ENCODE measurements at regions not wholly inside any gene's neighbourhood (a gene's known extent, or its start where the extent isn't known, plus 50 kb on each side); places are given as distances from the start of the nearest gene placed in this dataset.

DNA sequence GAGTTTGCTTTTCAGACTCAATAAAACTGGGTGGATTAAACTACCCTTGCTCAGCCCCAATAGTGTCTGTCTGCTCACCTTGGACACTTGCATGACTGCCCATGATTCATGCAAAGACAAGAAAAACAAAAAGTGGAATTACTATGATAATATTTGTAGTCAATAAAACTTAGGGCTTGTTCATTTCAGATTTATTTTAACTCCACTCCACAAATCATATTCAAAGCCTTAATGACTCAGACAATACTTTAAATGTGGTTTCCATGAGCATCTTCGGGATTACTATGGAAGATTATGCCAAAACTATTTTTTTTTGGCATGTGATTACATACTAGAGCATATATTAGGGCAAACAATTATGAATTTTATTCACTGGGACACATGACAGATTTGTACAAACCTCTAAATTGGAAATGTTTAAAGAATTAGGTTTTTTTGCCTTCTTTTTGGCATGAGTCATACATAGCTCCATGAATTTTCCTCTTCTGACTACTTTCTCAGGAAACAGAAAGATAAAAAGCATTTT lies 468.9 kb downstream of the ACTL7B start:
- H3K9me3 Mint-ChIP-seq: peaks cover 4% of the 10 kb centered on the region
- H3K36me3 Mint-ChIP-seq (ENCODE audit: low read depth): no peaks in the 10 kb centered on the region

DNA sequence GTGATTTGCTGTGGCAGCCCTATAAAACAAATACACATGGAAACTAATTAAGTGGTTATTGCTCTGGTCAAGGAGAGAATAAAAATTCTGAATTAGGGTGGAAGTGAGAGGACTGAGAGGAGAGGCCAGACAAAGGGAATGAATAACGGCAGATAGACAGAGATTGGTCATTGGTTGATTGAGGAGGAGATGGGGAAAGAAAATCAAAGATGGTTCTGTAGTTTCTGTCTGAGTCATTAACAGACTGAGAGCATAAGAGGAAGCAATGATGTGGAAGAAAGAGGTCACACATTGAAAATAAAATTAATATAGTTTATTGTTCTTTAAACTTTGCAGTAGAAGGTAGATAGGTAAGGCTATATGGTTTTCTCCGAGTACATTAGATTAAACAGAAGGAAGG lies 469.8 kb downstream of the ACTL7B start:
- DNase-seq (ENCODE audit: low spot score): no peak
- intact Hi-C loops (cut with micrococcal nuclease): no loop called here
- peaks cover 3% of the 10 kb centered on the region for H3K4me1 Mint-ChIP-seq (ENCODE audit: low read depth)

More for the DNA sequence above, 468.9 kb downstream of the ACTL7B start:
- intact Hi-C loops (cut with micrococcal nuclease): no loop called here
- H3K4me3 Mint-ChIP-seq (ENCODE audit: low read depth): no peak overlapping the region
- H3K4me1 Mint-ChIP-seq (ENCODE audit: low read depth): peaks cover 3% of the 10 kb centered on the region
- DNase-seq (ENCODE audit: low spot score): no peak
- no peak overlapping the region for H3K27ac Mint-ChIP-seq
- no peaks in the 10 kb centered on the region for H3K27me3 Mint-ChIP-seq (ENCODE audit: low read depth)

DNA sequence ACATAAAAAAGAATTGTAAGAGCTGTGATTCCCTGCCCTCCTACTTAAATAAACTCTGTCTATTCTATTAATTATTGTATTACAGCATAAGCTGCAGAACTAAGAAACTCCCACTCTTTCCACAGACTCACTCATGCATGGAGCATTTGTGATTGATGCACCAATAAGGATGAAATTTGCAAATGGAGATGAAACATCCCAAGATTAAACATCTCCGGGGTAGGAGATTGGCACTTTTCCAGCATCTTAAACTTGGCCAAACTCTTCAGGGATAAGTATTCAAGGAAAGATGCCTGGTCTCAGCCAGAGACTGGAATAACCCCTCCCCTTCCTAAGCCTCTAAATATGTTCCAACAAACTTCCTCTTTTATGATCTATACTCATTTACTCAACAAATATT lies 472.0 kb downstream of the ACTL7B start:
- no peak overlapping the region for H3K27ac Mint-ChIP-seq
- no peak for DNase-seq (ENCODE audit: low spot score)
- no peak overlapping the region for H3K4me3 Mint-ChIP-seq (ENCODE audit: low read depth)
- peaks cover 4% of the 10 kb centered on the region for H3K9me3 Mint-ChIP-seq
- intact Hi-C loops (cut with micrococcal nuclease): no loop called here
- H3K27me3 Mint-ChIP-seq (ENCODE audit: low read depth): no peaks in the 10 kb centered on the region
- H3K36me3 Mint-ChIP-seq (ENCODE audit: low read depth): no peaks in the 10 kb centered on the region
- H3K4me1 Mint-ChIP-seq (ENCODE audit: low read depth): no peaks in the 10 kb centered on the region

More for the DNA sequence above, 469.8 kb downstream of the ACTL7B start:
- no peaks in the 10 kb centered on the region for H3K36me3 Mint-ChIP-seq (ENCODE audit: low read depth)
- no peak overlapping the region for H3K27ac Mint-ChIP-seq
- H3K4me3 Mint-ChIP-seq (ENCODE audit: low read depth): no peak overlapping the region
- H3K27me3 Mint-ChIP-seq (ENCODE audit: low read depth): no peaks in the 10 kb centered on the region
- H3K9me3 Mint-ChIP-seq: peaks cover 4% of the 10 kb centered on the region

DNA sequence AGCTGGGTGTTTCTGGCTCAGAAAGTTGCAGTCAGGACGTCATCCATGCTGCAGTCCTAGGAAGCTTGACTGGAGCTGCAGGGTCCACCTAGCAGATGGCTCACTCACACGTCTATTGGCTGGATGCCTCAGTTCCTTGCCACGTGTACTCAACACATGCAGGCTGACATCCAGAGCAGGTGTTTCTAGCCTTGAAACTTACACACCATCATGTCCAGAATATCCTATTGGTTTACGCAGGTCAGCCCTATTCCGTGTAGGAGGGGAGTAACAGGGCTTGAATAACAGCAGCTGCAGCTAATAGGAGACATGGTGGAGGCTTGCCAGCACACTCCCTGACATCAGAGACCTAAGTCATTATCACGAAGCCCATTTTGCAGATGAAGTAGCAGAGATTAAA lies 473.5 kb downstream of the ACTL7B start:
- intact Hi-C loops (cut with micrococcal nuclease): no loop called here
- no peak for DNase-seq (ENCODE audit: low spot score)
- H3K27me3 Mint-ChIP-seq (ENCODE audit: low read depth): no peaks in the 10 kb centered on the region
- H3K27ac Mint-ChIP-seq: no peak overlapping the region
- no peak overlapping the region for H3K4me3 Mint-ChIP-seq (ENCODE audit: low read depth)
- no peaks in the 10 kb centered on the region for H3K4me1 Mint-ChIP-seq (ENCODE audit: low read depth)
- no peaks in the 10 kb centered on the region for H3K36me3 Mint-ChIP-seq (ENCODE audit: low read depth)
- peaks cover 4% of the 10 kb centered on the region for H3K9me3 Mint-ChIP-seq

DNA sequence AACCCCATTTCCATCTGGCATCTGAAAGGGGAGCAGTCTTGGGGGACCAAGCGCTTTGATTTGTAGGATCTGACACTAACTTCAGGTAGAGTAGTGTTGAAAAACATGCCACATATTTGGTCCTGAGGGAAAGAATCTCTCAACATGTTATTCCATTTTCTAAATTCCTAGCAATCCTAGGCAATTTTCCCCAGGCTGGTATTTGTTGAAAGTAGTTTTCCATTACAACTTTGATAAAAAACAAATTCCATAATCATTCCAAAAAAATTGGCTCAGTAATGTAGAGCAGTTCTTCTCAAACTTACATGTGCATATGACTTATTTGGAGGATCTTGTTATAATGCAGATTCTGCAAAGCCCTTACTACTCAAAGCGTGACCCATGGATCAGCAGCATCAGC lies 477.9 kb downstream of the ACTL7B start:
- H3K36me3 Mint-ChIP-seq (ENCODE audit: low read depth): no peaks in the 10 kb centered on the region
- DNase-seq (ENCODE audit: low spot score): no peak
- peaks cover 10% of the 10 kb centered on the region for H3K9me3 Mint-ChIP-seq
- no peaks in the 10 kb centered on the region for H3K27me3 Mint-ChIP-seq (ENCODE audit: low read depth)
- no peaks in the 10 kb centered on the region for H3K4me1 Mint-ChIP-seq (ENCODE audit: low read depth)
- no peak overlapping the region for H3K27ac Mint-ChIP-seq
- intact Hi-C loops (cut with micrococcal nuclease): no loop called here
- H3K4me3 Mint-ChIP-seq (ENCODE audit: low read depth): no peak overlapping the region

DNA sequence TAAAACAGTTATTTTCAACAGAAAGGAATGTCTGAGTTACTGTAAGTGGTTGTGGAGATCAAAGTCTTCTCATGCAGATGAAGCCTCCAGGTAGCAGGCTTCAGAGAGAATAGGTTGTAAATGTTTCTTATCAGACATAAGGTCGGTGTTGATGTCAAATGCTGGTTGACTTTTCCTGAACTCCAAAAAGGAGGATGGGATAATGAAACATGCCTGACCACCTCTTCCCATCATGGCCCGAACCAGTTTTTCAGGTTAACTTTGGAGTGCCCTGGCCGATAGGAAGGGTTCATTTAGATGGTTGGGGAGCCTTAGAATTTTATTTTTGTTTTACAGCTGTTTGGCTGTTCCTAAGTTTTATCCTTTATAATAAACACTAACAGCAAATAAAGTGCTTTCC lies 478.4 kb downstream of the ACTL7B start:
- H3K4me3 Mint-ChIP-seq (ENCODE audit: low read depth): no peak overlapping the region
- no peak for DNase-seq (ENCODE audit: low spot score)
- no peaks in the 10 kb centered on the region for H3K27me3 Mint-ChIP-seq (ENCODE audit: low read depth)
- H3K9me3 Mint-ChIP-seq: peaks cover 15% of the 10 kb centered on the region
- intact Hi-C loops (cut with micrococcal nuclease): no loop called here
- no peak overlapping the region for H3K27ac Mint-ChIP-seq
- H3K4me1 Mint-ChIP-seq (ENCODE audit: low read depth): no peaks in the 10 kb centered on the region
- no peaks in the 10 kb centered on the region for H3K36me3 Mint-ChIP-seq (ENCODE audit: low read depth)

DNA sequence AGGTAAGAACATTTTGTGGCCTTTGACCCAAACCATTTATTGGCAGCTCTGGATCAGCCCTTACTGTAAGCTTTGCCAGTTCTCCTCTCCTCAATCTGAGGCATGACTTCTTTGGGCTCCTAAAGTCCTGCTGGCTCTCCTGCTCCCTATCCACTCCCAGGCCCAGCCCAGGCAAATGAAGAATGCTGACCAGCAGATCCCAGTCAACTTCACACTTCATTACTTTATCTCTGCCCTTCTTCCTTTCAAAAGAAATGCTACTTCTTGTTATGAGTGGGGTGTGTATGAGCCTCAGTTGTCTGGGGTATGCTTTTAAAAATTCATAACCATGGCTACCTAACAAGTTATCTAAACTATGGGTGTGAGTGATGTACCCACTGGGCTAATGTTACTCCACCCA lies 479.6 kb downstream of the ACTL7B start:
- DNase-seq (ENCODE audit: low spot score): no peak
- Mint-ChIP-seq H3K27ac (no peak overlapping the region), H3K36me3 (ENCODE audit: low read depth) (no peaks in the 10 kb centered on the region), H3K27me3 (ENCODE audit: low read depth) (no peaks in the 10 kb centered on the region), H3K9me3 (peaks cover 27% of the 10 kb centered on the region), H3K4me1 (ENCODE audit: low read depth) (no peaks in the 10 kb centered on the region), H3K4me3 (ENCODE audit: low read depth) (no peak overlapping the region)
- intact Hi-C loops (cut with micrococcal nuclease): no loop called here

DNA sequence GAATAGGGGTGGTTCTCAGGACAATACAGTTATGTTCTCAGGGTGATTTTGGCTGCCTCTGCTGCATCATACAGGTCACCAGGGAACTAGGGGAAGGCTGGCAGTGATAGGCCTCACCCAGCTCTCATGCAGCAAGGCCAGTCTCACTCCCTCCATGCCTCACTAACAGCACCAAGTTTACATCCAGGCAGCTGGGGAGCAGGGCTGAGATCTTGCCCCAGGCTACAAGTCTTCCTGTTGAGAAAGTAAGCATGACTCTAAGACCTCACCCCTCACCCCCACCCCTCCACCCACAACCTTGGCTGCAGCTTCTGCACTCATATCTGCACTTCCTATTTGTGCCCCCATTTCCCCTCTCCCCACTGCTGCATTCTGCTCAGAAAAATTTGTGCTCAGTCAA lies 481.2 kb downstream of the ACTL7B start:
- Mint-ChIP-seq H3K27me3 (ENCODE audit: low read depth) (no peaks in the 10 kb centered on the region), H3K4me3 (ENCODE audit: low read depth) (no peak overlapping the region), H3K36me3 (ENCODE audit: low read depth) (no peaks in the 10 kb centered on the region), H3K27ac (no peak overlapping the region), H3K9me3 (peaks cover 27% of the 10 kb centered on the region), H3K4me1 (ENCODE audit: low read depth) (no peaks in the 10 kb centered on the region)
- intact Hi-C loops (cut with micrococcal nuclease): no loop called here
- DNase-seq (ENCODE audit: low spot score): no peak

DNA sequence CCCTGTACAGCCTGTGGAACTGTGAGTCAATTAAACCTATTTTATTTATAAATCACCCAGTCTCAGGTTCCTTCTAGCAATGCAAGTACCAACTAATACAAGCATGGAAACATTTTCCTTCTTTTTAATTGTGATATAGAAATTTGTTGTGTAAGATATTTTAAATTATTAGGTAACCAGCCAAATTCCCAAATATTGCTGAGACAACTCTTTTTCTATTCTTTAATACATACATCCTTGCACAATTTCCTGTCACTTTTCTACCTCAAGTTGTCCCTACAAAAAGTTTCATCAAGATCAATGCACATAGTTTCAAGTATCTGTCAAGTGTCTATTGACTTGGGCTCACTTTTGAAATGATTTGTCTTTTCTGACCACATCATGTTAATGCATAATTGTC lies 488.6 kb downstream of the ACTL7B start:
- no peak overlapping the region for H3K4me3 Mint-ChIP-seq (ENCODE audit: low read depth)
- intact Hi-C loops (cut with micrococcal nuclease): no loop called here
- H3K27me3 Mint-ChIP-seq (ENCODE audit: low read depth): no peaks in the 10 kb centered on the region
- no peak for DNase-seq (ENCODE audit: low spot score)
- no peaks in the 10 kb centered on the region for H3K4me1 Mint-ChIP-seq (ENCODE audit: low read depth)
- H3K9me3 Mint-ChIP-seq: peaks cover 26% of the 10 kb centered on the region
- H3K27ac Mint-ChIP-seq: no peak overlapping the region
- H3K36me3 Mint-ChIP-seq (ENCODE audit: low read depth): no peaks in the 10 kb centered on the region

DNA sequence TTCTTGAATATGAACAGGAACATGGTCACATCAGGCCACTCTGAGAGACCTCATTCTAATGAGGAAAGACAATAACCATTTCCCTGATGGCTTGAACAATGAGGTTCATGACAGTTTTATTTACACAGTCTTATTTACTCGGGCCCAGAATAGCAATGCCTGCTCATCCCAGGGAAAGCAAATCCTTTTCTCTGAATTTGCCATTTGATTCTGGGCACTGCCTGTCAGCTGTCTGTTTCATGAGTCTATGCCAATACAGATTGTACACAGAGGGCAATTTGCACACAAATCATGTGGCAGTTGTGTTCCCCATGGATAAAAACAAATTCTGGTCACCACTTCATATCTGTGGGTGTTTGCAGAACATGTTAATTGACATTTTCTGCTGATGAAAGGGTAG lies 492.5 kb downstream of the ACTL7B start:
- H3K27ac Mint-ChIP-seq: no peak overlapping the region
- H3K4me3 Mint-ChIP-seq (ENCODE audit: low read depth): no peak overlapping the region

DNA sequence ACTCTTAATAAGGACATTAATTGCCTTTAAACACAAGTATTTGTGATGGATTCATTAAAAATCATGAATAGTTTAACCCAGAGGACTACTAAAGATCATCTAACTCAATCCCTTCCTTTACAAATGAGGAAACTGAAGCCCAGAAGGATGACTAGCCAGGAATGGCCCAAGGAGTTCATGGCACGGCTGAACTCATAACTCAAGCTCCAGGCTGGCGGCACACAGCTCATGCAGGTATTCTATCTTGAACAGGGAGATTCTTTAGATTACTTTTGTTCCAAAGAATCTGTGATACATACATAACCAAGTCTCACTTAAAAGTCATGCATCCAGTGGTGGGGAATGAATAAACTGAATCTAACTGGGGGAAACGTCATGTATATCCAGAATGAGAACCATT lies 495.5 kb downstream of the ACTL7B start:
- Mint-ChIP-seq H3K36me3 (ENCODE audit: low read depth) (no peaks in the 10 kb centered on the region), H3K27me3 (ENCODE audit: low read depth) (no peaks in the 10 kb centered on the region), H3K4me1 (ENCODE audit: low read depth) (no peaks in the 10 kb centered on the region), H3K9me3 (peaks cover 6% of the 10 kb centered on the region), H3K4me3 (ENCODE audit: low read depth) (no peak overlapping the region), H3K27ac (no peak overlapping the region)
- intact Hi-C loops (cut with micrococcal nuclease): no loop called here
- DNase-seq (ENCODE audit: low spot score): no peak

More for the DNA sequence above, 492.5 kb downstream of the ACTL7B start:
- Mint-ChIP-seq H3K9me3 (peaks cover 12% of the 10 kb centered on the region), H3K27me3 (ENCODE audit: low read depth) (no peaks in the 10 kb centered on the region), H3K4me1 (ENCODE audit: low read depth) (no peaks in the 10 kb centered on the region), H3K36me3 (ENCODE audit: low read depth) (no peaks in the 10 kb centered on the region)
- DNase-seq (ENCODE audit: low spot score): no peak
- intact Hi-C loops (cut with micrococcal nuclease): no loop called here

DNA sequence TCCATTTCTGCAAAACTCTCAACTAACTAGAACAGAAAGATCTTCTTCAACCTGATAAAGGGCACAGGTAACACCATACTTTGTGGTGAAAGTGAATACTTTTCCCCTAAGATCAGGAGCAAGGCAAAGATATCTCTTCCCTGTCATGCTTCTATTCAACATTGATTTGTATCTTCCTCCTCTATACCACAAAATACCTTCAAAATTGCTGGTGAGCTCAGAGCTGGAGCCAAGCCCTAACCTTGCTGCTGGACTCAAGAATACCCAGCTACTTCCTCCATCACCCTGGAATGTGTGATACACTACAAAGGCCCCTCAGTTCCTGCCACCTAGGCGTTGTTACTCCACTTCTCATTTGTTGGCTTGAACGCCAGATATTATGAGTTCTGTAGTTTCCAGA lies 499.0 kb downstream of the ACTL7B start:
- H3K36me3 Mint-ChIP-seq (ENCODE audit: low read depth): no peaks in the 10 kb centered on the region
- DNase-seq (ENCODE audit: low spot score): no peak
- H3K4me1 Mint-ChIP-seq (ENCODE audit: low read depth): no peaks in the 10 kb centered on the region
- no peak overlapping the region for H3K4me3 Mint-ChIP-seq (ENCODE audit: low read depth)
- H3K9me3 Mint-ChIP-seq: peaks cover 14% of the 10 kb centered on the region
- no peak overlapping the region for H3K27ac Mint-ChIP-seq
- no peaks in the 10 kb centered on the region for H3K27me3 Mint-ChIP-seq (ENCODE audit: low read depth)
- intact Hi-C loops (cut with micrococcal nuclease): no loop called here

DNA sequence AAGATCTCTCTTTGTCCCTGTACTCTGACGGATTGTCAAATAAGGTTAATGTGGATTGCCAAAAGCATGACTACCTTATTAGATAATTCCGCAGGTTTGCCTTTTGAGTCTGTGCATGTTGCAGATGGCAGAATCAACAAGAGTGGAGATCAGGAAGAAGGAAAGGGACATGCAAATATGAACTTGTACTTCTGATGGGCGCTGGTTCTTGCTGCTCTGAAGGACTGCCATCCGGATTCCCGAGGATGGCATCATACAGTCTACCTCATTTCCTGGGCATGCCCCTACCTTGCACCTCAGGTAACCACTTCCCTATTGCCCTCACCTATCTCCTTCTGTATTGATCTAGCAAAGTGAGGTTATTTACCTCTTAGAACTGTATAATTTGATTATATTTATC lies 504.2 kb downstream of the ACTL7B start:
- no peak overlapping the region for H3K27ac Mint-ChIP-seq
- H3K4me1 Mint-ChIP-seq (ENCODE audit: low read depth): no peaks in the 10 kb centered on the region
- no peaks in the 10 kb centered on the region for H3K36me3 Mint-ChIP-seq (ENCODE audit: low read depth)
- H3K4me3 Mint-ChIP-seq (ENCODE audit: low read depth): no peak overlapping the region
- no peaks in the 10 kb centered on the region for H3K27me3 Mint-ChIP-seq (ENCODE audit: low read depth)
- intact Hi-C loops (cut with micrococcal nuclease): no loop called here
- DNase-seq (ENCODE audit: low spot score): no peak
- H3K9me3 Mint-ChIP-seq: peaks cover 14% of the 10 kb centered on the region
